Mesenchymal stem cell (in vitro differentiated cells and primary cell): ENCODE measurements at regions not wholly inside any gene's neighbourhood (a gene's known extent, or its start where the extent isn't known, plus 50 kb on each side); places are given as distances from the start of the nearest gene placed in this dataset.

ENCODE experiments used
- DNase-seq: peaks from one replicate; pipeline ENCODE4 v3.0.0-alpha.2; 2013
- H2AFZ ChIP-seq: one replicate; pipeline ENCODE4 v1.6.1; 2013; ENCODE audit warnings: low read depth, mild to moderate bottlenecking, control low read depth, inconsistent platforms, low read length, moderate library complexity
- H2AK5ac ChIP-seq: 2 replicates; pipeline ENCODE4 v1.6.1; 2013; ENCODE audit warnings: low read length, moderate library complexity, mild to moderate bottlenecking, inconsistent platforms; ENCODE audit not compliant: severe bottlenecking
- H2BK120ac ChIP-seq: one replicate; pipeline ENCODE4 v1.6.1; 2013; ENCODE audit warnings: low read depth, mild to moderate bottlenecking, inconsistent platforms, low read length, moderate library complexity
- H2BK12ac ChIP-seq, 2 experiments: one replicate each; pipeline ENCODE4 v1.6.1; 2013; ENCODE audit warnings: inconsistent platforms in 2 of 2, low read length in 2 of 2, mild to moderate bottlenecking in 2 of 2, moderate library complexity in 2 of 2, control low read depth in 1 of 2
- H2BK15ac ChIP-seq: one replicate; pipeline ENCODE4 v1.6.1; 2013; ENCODE audit warnings: mild to moderate bottlenecking, low read depth, inconsistent platforms; ENCODE audit not compliant: poor library complexity, severe bottlenecking
- H2BK5ac ChIP-seq: 2 replicates; pipeline ENCODE4 v1.6.1; 2013; ENCODE audit warnings: low read depth, mild to moderate bottlenecking, low read length, control low read depth, inconsistent platforms; ENCODE audit not compliant: poor library complexity, severe bottlenecking
- H3K14ac ChIP-seq, 2 experiments: one replicate each; pipeline ENCODE4 v1.6.1; 2013; ENCODE audit warnings: inconsistent platforms in 2 of 2, low read length in 2 of 2, control low read depth in 1 of 2, mild to moderate bottlenecking in 1 of 2, moderate library complexity in 1 of 2
- H3K18ac ChIP-seq, 2 experiments: one replicate each; pipeline ENCODE4 v1.6.1; 2013; ENCODE audit warnings: inconsistent platforms in 2 of 2, low read length in 2 of 2, control low read depth in 1 of 2, low read depth in 1 of 2, mild to moderate bottlenecking in 1 of 2
- H3K23ac ChIP-seq, 2 experiments: one replicate each; pipeline ENCODE4 v1.6.1; 2013; ENCODE audit warnings: inconsistent platforms in 2 of 2, low read length in 2 of 2, mild to moderate bottlenecking in 2 of 2, moderate library complexity in 2 of 2, control low read depth in 1 of 2
- H3K27ac ChIP-seq: 2 replicates; pipeline ENCODE4 v1.5.1; 2013; ENCODE audit warnings: mild to moderate bottlenecking, moderate library complexity, low read length, control low read depth, inconsistent platforms; ENCODE audit not compliant: poor library complexity, severe bottlenecking
- H3K27me3 ChIP-seq, 2 experiments: 2 replicates each; pipeline versions ENCODE4 v1.6.1 to v1.7.0; 2013; ENCODE audit warnings: low read length in 2 of 2, mild to moderate bottlenecking in 2 of 2, moderate library complexity in 2 of 2, control low read depth in 1 of 2, inconsistent platforms in 1 of 2; ENCODE audit not compliant: control insufficient read depth in 1 of 2, insufficient read depth in 1 of 2
- H3K36me3 ChIP-seq, 2 experiments: 2 replicates each; pipeline versions ENCODE4 v1.6.1 to v1.7.0; 2013; ENCODE audit warnings: low read length in 2 of 2, control low read depth in 1 of 2, inconsistent platforms in 1 of 2, low read depth in 1 of 2, mild to moderate bottlenecking in 1 of 2; ENCODE audit not compliant: insufficient read depth in 2 of 2, control insufficient read depth in 1 of 2
- H3K4ac ChIP-seq, 2 experiments: one replicate each; pipeline ENCODE4 v1.6.1; 2013; ENCODE audit warnings: inconsistent platforms in 2 of 2, low read length in 2 of 2, mild to moderate bottlenecking in 2 of 2, moderate library complexity in 2 of 2, control low read depth in 1 of 2, low read depth in 1 of 2
- H3K4me1 ChIP-seq: 2 replicates; pipeline ENCODE4 v1.6.1; 2013; ENCODE audit warnings: low read depth, low read length, control low read depth; ENCODE audit not compliant: control insufficient read depth, insufficient read depth
- H3K4me2 ChIP-seq: 2 replicates; pipeline ENCODE4 v1.6.1; 2013; ENCODE audit warnings: low read length, mild to moderate bottlenecking, inconsistent platforms; ENCODE audit not compliant: poor library complexity, severe bottlenecking
- H3K4me3 ChIP-seq, 2 experiments: 2 replicates each; pipeline versions ENCODE4 v1.5.1 to v1.7.0; 2013; ENCODE audit warnings: low read length in 2 of 2, mild to moderate bottlenecking in 2 of 2, control low read depth in 1 of 2, low read depth in 1 of 2; ENCODE audit not compliant: insufficient read depth in 1 of 2
- H3K79me1 ChIP-seq: replicated peaks from 2 replicates; pipeline ENCODE4 v1.6.1; 2013; ENCODE audit warnings: mild to moderate bottlenecking, control low read depth, low read length, inconsistent platforms; ENCODE audit not compliant: poor library complexity, severe bottlenecking
- H3K9ac ChIP-seq: 2 replicates; pipeline ENCODE4 v1.7.0; 2013; ENCODE audit warnings: mild to moderate bottlenecking, low read length, moderate library complexity
- H3K9me3 ChIP-seq: 2 replicates; pipeline ENCODE4 v1.7.0; 2013; ENCODE audit warnings: mild to moderate bottlenecking, low read length; ENCODE audit not compliant: control insufficient read depth
- H4K8ac ChIP-seq: one replicate; pipeline ENCODE4 v1.6.1; 2013; ENCODE audit warnings: inconsistent platforms, mild to moderate bottlenecking, low read length, moderate library complexity
- H4K91ac ChIP-seq: one replicate; pipeline ENCODE4 v1.6.1; 2013; ENCODE audit warnings: mild to moderate bottlenecking, low read length, inconsistent platforms
- WGBS: methylation state at CpG from one replicate; pipeline ENCODE4 v1.1.7; 2013; ENCODE audit warnings: mixed read lengths; 5-methylcytosine and 5-hydroxymethylcytosine counted together

- Histone ChIP-seq H3K4me1 (peaks cover 45% of the 10 kb centered on the region), H2BK12ac (no peak overlapping the region), H3K4ac (no peak overlapping the region), H3K36me3 (no peaks in the 10 kb centered on the region), H2AFZ (no peak overlapping the region), H3K18ac (no peak overlapping the region), H3K27ac (peak overlapping the region; percentile 69), H2AK5ac (no peak overlapping the region), H3K23ac (no peak overlapping the region), H2BK15ac (no peak overlapping the region), H2BK5ac (no peak overlapping the region), H3K4me2 (peak overlapping the region; percentile 12), H3K4me3 (peak overlapping the region in 1 of 2 experiments; percentile 58), H2BK120ac (no peak overlapping the region), H4K8ac (no peak overlapping the region), H3K9me3 (no peaks in the 10 kb centered on the region), H3K14ac (no peak overlapping the region), H3K27me3 (no peaks in the 10 kb centered on the region), H4K91ac (no peak overlapping the region), H3K79me1 (peaks cover 3% of the 10 kb centered on the region), H3K9ac (peak overlapping the region; percentile 77)
- DNase-seq, result no peak
- 85% methylated on average over 6 of the region's 6 CpGs for WGBS
Observed at GRCh38 chr17:72514891-72515290, 394.1 kb downstream of the SOX9 start.

DNA sequence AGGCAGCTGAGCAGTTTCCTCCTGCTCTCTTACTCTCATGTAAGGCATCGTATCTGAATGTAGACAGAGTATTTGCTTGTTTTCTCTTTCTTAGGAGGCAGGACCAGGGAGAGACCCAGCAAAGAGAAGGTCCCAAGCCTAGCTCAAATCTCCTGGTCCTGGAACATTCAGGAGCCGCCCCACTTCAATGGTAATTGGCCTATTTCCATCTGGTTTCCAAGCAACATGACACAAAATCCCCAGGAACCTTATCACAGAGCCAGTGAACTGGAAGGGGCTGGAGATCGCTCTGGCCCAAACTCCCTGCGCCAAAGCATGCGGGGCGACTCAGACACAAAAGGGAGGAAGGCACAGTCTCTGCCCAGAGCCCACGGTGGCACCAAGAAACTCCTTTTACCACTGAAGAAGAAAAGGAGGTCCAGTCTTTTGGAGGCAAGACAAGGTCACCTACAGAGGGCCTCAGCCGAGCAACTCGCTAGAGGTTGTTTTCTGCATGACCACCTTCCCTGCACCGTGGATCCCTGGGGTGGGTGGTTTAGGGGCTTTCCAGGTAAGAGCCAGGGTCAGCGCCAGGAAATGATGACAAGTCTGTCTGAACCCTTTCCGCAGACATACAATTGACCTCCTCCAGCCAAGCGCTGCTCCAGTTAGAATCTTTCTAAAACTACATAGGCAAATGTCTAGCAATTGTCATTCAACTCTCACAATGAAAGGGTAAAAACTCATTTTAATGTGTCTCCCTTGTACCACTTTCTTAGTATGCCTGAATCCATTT lies 394.7 kb downstream of the SOX9 start:
- Histone ChIP-seq H2AK5ac (peak overlapping the region; percentile 24), H3K4me3 (peak overlapping the region in 1 of 2 experiments; percentile 58)
- WGBS, result 91% methylated on average over 13 of the region's 13 CpGs

DNA sequence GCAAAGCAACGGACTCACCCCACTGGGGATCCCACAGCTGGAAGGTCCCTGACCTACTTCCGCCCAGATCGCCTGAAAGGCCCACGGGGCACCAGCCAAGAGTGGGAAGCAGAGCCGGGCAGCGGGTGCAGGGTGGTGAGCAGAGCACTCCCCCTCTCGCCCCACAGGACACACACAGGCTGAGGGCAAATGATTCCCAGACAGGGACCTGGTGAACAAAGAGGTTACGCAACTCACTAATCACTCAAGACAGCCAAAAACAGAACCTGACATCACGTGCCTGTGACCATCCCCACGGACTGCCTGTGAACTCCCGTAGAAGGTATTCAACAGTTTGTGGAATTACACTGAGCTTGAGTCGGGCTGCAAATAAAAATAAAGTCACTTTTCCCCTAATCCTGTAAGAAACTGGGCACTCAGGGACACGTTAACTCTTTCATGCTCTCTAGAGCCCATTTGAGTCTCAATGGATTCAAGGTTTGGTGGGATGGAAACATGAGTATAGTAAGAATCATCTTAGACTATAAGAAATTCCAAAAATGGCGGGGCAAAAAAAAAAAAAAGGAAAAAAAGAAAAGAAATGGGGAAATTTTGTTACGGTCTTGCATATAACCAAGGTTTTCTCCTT lies 396.1 kb downstream of the SOX9 start:
- peaks cover 41% of the 10 kb centered on the region for H3K4me1 ChIP-seq
- no peak overlapping the region for H3K23ac ChIP-seq
- peak overlapping the region in 1 of 2 experiments; percentile 12 for H2BK12ac ChIP-seq
- H3K4ac ChIP-seq, result no peak overlapping the region
- H2BK15ac ChIP-seq, result no peak overlapping the region
- no peak overlapping the region for H4K91ac ChIP-seq
- no peak overlapping the region for H2BK120ac ChIP-seq
- no peak overlapping the region for H3K18ac ChIP-seq
- no peak overlapping the region for H2AFZ ChIP-seq
- H3K27ac ChIP-seq, result peak overlapping the region; percentile 28
- no peak overlapping the region for H3K14ac ChIP-seq
- 69% methylated on average over 14 of the region's 15 CpGs for WGBS
- H3K36me3 ChIP-seq, result no peaks in the 10 kb centered on the region
- H4K8ac ChIP-seq, result peak overlapping the region; percentile 40
- H3K9ac ChIP-seq, result peak overlapping the region; percentile 60
- H3K4me3 ChIP-seq, result peak overlapping the region in 1 of 2 experiments; percentile 50
- H3K27me3 ChIP-seq, result no peaks in the 10 kb centered on the region
- H2BK5ac ChIP-seq, result no peak overlapping the region
- no peaks in the 10 kb centered on the region for H3K9me3 ChIP-seq
- peak overlapping the region; percentile 29 for H2AK5ac ChIP-seq
- DNase-seq, result no peak
- peaks cover 5% of the 10 kb centered on the region for H3K79me1 ChIP-seq
- no peak overlapping the region for H3K4me2 ChIP-seq

More for the DNA sequence above, 394.7 kb downstream of the SOX9 start:
- Histone ChIP-seq H4K91ac (no peak overlapping the region), H2BK12ac (no peak overlapping the region), H3K9me3 (no peaks in the 10 kb centered on the region), H3K4me1 (peaks cover 45% of the 10 kb centered on the region), H3K79me1 (peaks cover 3% of the 10 kb centered on the region), H3K18ac (no peak overlapping the region), H3K9ac (peak overlapping the region; percentile 77), H3K27ac (peak overlapping the region; percentile 69), H2BK5ac (no peak overlapping the region), H4K8ac (no peak overlapping the region), H2BK120ac (no peak overlapping the region), H3K23ac (no peak overlapping the region), H3K27me3 (no peaks in the 10 kb centered on the region), H2AFZ (no peak overlapping the region), H3K4ac (no peak overlapping the region), H2BK15ac (no peak overlapping the region), H3K36me3 (no peaks in the 10 kb centered on the region), H3K14ac (no peak overlapping the region), H3K4me2 (peak overlapping the region; percentile 12)
- DNase-seq, result no peak

DNA sequence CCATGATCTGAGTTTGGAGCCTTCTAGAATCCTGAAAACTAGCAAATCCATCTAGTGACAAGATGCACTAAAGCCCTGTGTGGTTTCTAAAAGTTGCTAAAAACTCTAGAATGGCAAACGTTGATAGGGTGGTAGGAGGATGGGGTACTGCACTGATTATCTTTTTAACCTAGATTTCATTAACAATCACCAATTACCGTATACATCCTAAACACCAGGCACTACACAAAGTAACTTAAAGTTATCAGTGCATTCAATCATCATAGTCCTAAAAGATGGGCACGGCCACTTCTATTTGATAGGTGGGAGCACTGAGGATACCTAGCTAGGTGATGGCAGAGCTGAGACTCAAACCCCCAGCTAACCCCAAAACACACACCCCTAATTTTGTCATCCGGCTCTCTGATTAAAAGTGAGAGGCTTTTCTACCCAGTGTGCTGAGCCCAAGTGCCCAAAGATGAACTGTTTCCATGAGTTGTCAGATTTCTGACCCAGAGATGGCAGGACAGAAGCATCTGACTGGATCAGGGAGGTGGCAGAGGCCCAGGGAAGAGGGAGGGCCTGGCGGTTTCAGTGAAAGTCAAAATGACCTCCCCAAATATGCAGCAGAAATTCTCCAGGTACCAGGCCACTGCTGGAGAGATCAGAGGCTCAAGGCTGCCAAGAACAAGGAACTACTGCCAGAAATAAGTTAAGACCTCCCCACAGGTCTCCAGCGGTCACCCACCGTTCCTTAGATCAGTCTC lies 396.8 kb downstream of the SOX9 start:
- Histone ChIP-seq H2BK15ac (no peak overlapping the region), H3K23ac (no peak overlapping the region), H2AK5ac (peak overlapping the region; percentile 30), H4K91ac (no peak overlapping the region), H3K79me1 (peaks cover 7% of the 10 kb centered on the region), H3K27me3 (no peaks in the 10 kb centered on the region), H3K27ac (no peak overlapping the region), H3K9me3 (no peaks in the 10 kb centered on the region), H3K4me2 (no peak overlapping the region), H3K4me3 (no peak overlapping the region), H3K18ac (no peak overlapping the region), H3K36me3 (no peaks in the 10 kb centered on the region), H3K14ac (no peak overlapping the region), H2AFZ (no peak overlapping the region), H3K4ac (no peak overlapping the region), H3K9ac (peak overlapping the region; percentile 60), H3K4me1 (peaks cover 40% of the 10 kb centered on the region), H4K8ac (no peak overlapping the region), H2BK5ac (no peak overlapping the region), H2BK120ac (no peak overlapping the region), H2BK12ac (no peak overlapping the region)
- DNase-seq, result no peak
- 87% methylated on average over 4 of the region's 7 CpGs for WGBS
